Hepatocyte (in vitro differentiated cells): ENCODE measurements at regions not wholly inside any gene's neighbourhood (a gene's known extent, or its start where the extent isn't known, plus 50 kb on each side); places are given as distances from the start of the nearest gene placed in this dataset.
A peak's percentile ranks its signal among the peaks of the same experiment; 100 is the strongest.

Source experiments
- DNase-seq: peaks from one replicate; pipeline ENCODE4 v3.0.0-alpha.2; 2016; ENCODE audit warnings: low spot score
- H2AFZ ChIP-seq: fragments of 200-600 bp; sonication (generic); 2 replicates; pipeline ENCODE4 v1.6.0; 2016; ENCODE audit warnings: antibody characterized with exemption, mild to moderate bottlenecking
- H3K27ac ChIP-seq: fragments of 200-600 bp; sonication (generic); 2 replicates; pipeline ENCODE4 v1.5.1; 2016; ENCODE audit warnings: mild to moderate bottlenecking
- H3K27me3 ChIP-seq: fragments of 200-600 bp; sonication (generic); 2 replicates; pipeline ENCODE4 v1.6.1; 2016
- H3K36me3 ChIP-seq: fragments of 200-600 bp; sonication (generic); replicated peaks from 2 replicates; pipeline ENCODE4 v1.5.1; 2016; ENCODE audit warnings: low read depth; ENCODE audit not compliant: insufficient read depth
- H3K4me1 ChIP-seq: fragments of 200-600 bp; sonication (generic); 2 replicates; pipeline ENCODE4 v1.5.1; 2016; ENCODE audit warnings: mild to moderate bottlenecking, moderate library complexity; ENCODE audit not compliant: insufficient read depth
- H3K4me2 ChIP-seq: fragments of 200-600 bp; sonication (generic); 2 replicates; pipeline ENCODE4 v1.6.0; 2016
- H3K4me3 ChIP-seq: fragments of 200-600 bp; sonication (generic); 2 replicates; pipeline ENCODE4 v1.5.1; 2016; ENCODE audit warnings: mild to moderate bottlenecking
- H3K79me2 ChIP-seq: fragments of 200-600 bp; sonication (generic); 2 replicates; pipeline ENCODE4 v1.6.0; 2017; ENCODE audit warnings: mild to moderate bottlenecking
- H3K9me2 ChIP-seq: fragments of 200-600 bp; sonication (generic); replicated peaks from 2 replicates; pipeline ENCODE4 v1.6.0; 2017; ENCODE audit warnings: mild to moderate bottlenecking; ENCODE audit not compliant: insufficient read depth
- H3K9me3 ChIP-seq: fragments of 200-600 bp; sonication (generic); 2 replicates; pipeline ENCODE4 v1.5.1; 2016; ENCODE audit warnings: low read depth, mild to moderate bottlenecking
- H4K20me1 ChIP-seq: fragments of 200-600 bp; sonication (generic); 2 replicates; pipeline ENCODE4 v1.6.0; 2016; ENCODE audit warnings: mild to moderate bottlenecking; ENCODE audit not compliant: insufficient read depth, poor library complexity, severe bottlenecking
- CTCF ChIP-seq: fragments of 200-600 bp; sonication (generic); IDR thresholded peaks from 2 replicates; pipeline ENCODE4 v1.5.1; 2016; ENCODE audit warnings: antibody characterized with exemption, mild to moderate bottlenecking; ENCODE audit not compliant: poor library complexity
- EZH2 ChIP-seq: fragments of 200-600 bp; sonication (generic); IDR thresholded peaks from 2 replicates; pipeline ENCODE4 v1.6.1; 2016; ENCODE audit warnings: antibody characterized with exemption, mild to moderate bottlenecking, borderline replicate concordance
- EZH2phosphoT487 ChIP-seq: fragments of 200-600 bp; sonication (generic); IDR thresholded peaks from one replicate; pipeline ENCODE4 v1.6.1; 2018; ENCODE audit warnings: antibody characterized with exemption, mild to moderate bottlenecking, low read depth, moderate library complexity; ENCODE audit not compliant: unreplicated experiment, severe bottlenecking
- WGBS: methylation state at CpG from one replicate; pipeline ENCODE4 v1.1.6; 2016; ENCODE audit warnings: low lambda C conversion rate; ENCODE audit errors: missing lambda C conversion rate; 5-methylcytosine and 5-hydroxymethylcytosine counted together

DNA sequence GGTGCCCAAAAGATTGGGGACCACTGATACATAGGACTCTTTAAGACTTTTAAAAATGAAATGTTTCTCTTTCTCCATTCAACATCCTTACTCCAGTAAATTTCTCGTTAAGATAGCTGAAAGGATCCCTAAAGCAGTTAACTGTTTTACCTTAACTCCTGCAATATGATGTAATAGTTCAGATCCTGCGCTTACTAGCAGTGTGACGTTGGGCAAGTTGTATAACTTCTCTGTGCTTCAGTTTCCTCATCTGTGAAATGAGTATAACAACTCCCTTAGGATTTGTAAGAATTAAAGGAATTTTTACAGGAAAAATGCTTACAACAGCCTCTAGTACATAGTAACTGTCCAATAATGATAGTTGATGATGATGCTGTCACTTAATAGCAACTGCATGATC lies 158.9 kb downstream of the TANC2 start:
- no peaks in the 10 kb centered on the region for H3K9me3 ChIP-seq
- no peak overlapping the region for H3K27ac ChIP-seq
- H4K20me1 ChIP-seq: no peaks in the 10 kb centered on the region
- 81% methylated on average over 3 of the region's 3 CpGs for WGBS
- no peak for DNase-seq
- no peak overlapping the region for H3K4me3 ChIP-seq
- H3K36me3 ChIP-seq: no peaks in the 10 kb centered on the region
- no peaks in the 10 kb centered on the region for H3K4me1 ChIP-seq
- H3K27me3 ChIP-seq: no peaks in the 10 kb centered on the region
- H2AFZ ChIP-seq: no peak overlapping the region
- H3K79me2 ChIP-seq: no peaks in the 10 kb centered on the region
- H3K4me2 ChIP-seq: no peak overlapping the region
- no peaks in the 10 kb centered on the region for H3K9me2 ChIP-seq
- TF ChIP-seq EZH2 (no peak), CTCF (no peak), EZH2phosphoT487 (no peak)

DNA sequence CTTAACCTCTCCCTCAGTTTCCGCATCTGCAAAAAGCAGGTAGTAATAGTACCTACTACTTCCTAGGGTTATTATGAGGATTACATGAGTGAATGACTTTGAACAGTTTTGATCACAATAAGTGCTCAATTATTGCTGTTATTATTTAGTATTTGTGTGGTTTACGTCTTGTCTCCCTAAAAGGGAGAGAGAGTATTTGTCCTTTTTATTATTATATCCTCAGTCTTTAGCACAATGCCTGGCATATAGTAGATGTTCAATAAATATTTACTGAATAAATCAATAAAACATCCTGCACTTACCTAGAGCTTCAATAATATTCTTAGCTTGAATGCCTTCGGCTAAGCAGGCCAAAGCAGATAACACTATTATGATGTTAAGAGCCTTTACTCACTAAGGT lies 160.0 kb downstream of the TANC2 start:
- TF ChIP-seq CTCF (no peak), EZH2 (no peak)
- Histone ChIP-seq H3K27me3 (no peaks in the 10 kb centered on the region), H3K27ac (no peak overlapping the region), H3K4me2 (no peak overlapping the region), H3K4me3 (no peak overlapping the region), H4K20me1 (no peaks in the 10 kb centered on the region), H2AFZ (no peak overlapping the region), H3K9me3 (no peaks in the 10 kb centered on the region), H3K4me1 (no peaks in the 10 kb centered on the region), H3K79me2 (no peaks in the 10 kb centered on the region), H3K9me2 (no peaks in the 10 kb centered on the region), H3K36me3 (no peaks in the 10 kb centered on the region)
- DNase-seq: no peak
- 92% methylated on average over 3 of the region's 3 CpGs for WGBS

DNA sequence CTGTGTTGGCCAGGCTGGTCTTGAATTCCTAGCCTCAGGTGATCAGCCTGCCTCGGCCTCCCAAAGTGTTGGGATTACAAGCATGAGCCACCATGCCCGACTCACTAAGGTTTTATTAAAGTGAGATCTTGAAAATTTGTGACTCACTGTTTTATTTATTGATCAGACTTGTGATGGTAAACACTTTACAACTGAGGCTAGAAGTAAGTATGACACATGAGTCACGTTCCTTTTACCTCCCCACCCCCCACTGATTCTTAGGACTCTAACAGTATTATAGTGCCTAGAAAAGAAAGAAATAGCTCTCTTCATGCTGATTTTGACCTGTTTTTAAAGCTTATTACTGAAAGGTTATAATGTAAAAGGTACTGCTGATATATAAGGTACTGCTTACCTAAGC lies 160.6 kb downstream of the TANC2 start:
- Histone ChIP-seq H4K20me1 (no peaks in the 10 kb centered on the region), H3K9me2 (no peaks in the 10 kb centered on the region), H3K27ac (no peak overlapping the region), H3K27me3 (no peaks in the 10 kb centered on the region), H3K4me1 (no peaks in the 10 kb centered on the region), H3K9me3 (no peaks in the 10 kb centered on the region), H3K4me3 (no peak overlapping the region), H2AFZ (no peak overlapping the region), H3K79me2 (no peaks in the 10 kb centered on the region), H3K36me3 (no peaks in the 10 kb centered on the region), H3K4me2 (no peak overlapping the region)
- no peak for DNase-seq
- TF ChIP-seq CTCF: no peak
- no peak for TF ChIP-seq EZH2phosphoT487
- TF ChIP-seq EZH2: no peak
- WGBS: 79% methylated on average over 3 of the region's 3 CpGs

GRCh38 chr17:63132459-63132911 lies 166.4 kb downstream of the TANC2 start:
- 59% methylated on average over 1 of the region's 1 CpG for WGBS
- Histone ChIP-seq H3K79me2 (no peaks in the 10 kb centered on the region), H3K27ac (peak overlapping the region; percentile 0)

More at GRCh38 chr17:63132459-63132911, 166.4 kb downstream of the TANC2 start:
- H3K27me3 ChIP-seq: no peaks in the 10 kb centered on the region
- no peaks in the 10 kb centered on the region for H3K9me2 ChIP-seq
- no peak overlapping the region for H3K4me3 ChIP-seq
- peaks cover 7% of the 10 kb centered on the region for H3K4me1 ChIP-seq
- H2AFZ ChIP-seq: no peak overlapping the region
- H4K20me1 ChIP-seq: no peaks in the 10 kb centered on the region
- H3K36me3 ChIP-seq: no peaks in the 10 kb centered on the region
- TF ChIP-seq EZH2: no peak
- no peak for TF ChIP-seq EZH2phosphoT487
- TF ChIP-seq CTCF: no peak
- no peaks in the 10 kb centered on the region for H3K9me3 ChIP-seq
- H3K4me2 ChIP-seq: no peak overlapping the region
- DNase-seq: no peak
